Endodermal cell (in vitro differentiated cells): ENCODE measurements at regions not wholly inside any gene's neighbourhood (a gene's known extent, or its start where the extent isn't known, plus 50 kb on each side); places are given as distances from the start of the nearest gene placed in this dataset.

Experiments
- DNase-seq: peaks from one replicate; pipeline ENCODE4 v3.0.0-alpha.2; 2017
- H3K27ac ChIP-seq: 2 replicates; pipeline ENCODE4 v1.5.1; 2013; ENCODE audit warnings: mild to moderate bottlenecking, low read depth, low read length, moderate library complexity
- H3K27me3 ChIP-seq: 2 replicates; pipeline ENCODE4 v1.6.1; 2013; ENCODE audit warnings: mild to moderate bottlenecking, low read length, moderate library complexity; ENCODE audit not compliant: insufficient read depth, control insufficient read depth, poor library complexity, severe bottlenecking
- H3K36me3 ChIP-seq: 2 replicates; pipeline ENCODE4 v1.7.0; 2013; ENCODE audit warnings: mild to moderate bottlenecking, low read length, moderate library complexity; ENCODE audit not compliant: control insufficient read depth, insufficient read depth
- H3K4me1 ChIP-seq: one replicate; pipeline ENCODE4 v1.7.0; 2013; ENCODE audit warnings: low read length; ENCODE audit not compliant: control insufficient read depth, insufficient read depth
- H3K4me3 ChIP-seq: 2 replicates; pipeline ENCODE4 v1.5.1; 2013; ENCODE audit warnings: mild to moderate bottlenecking, low read length, moderate library complexity
- H3K9ac ChIP-seq: 2 replicates; pipeline ENCODE4 v1.6.1; 2013; ENCODE audit warnings: mild to moderate bottlenecking, low read length, moderate library complexity; ENCODE audit not compliant: poor library complexity, severe bottlenecking; ENCODE audit errors: extremely low read depth
- H3K9me3 ChIP-seq: 2 replicates; pipeline ENCODE4 v1.6.1; 2013; ENCODE audit warnings: mild to moderate bottlenecking, low read length, moderate library complexity; ENCODE audit not compliant: control insufficient read depth
- H3K27ac Mint-ChIP-seq: 2 replicates; pipeline ENCODE4 v1.8.0; 2020; ENCODE audit warnings: mixed read lengths
- H3K27me3 Mint-ChIP-seq: 2 replicates; pipeline ENCODE4 v1.8.0; 2021; ENCODE audit warnings: mild to moderate bottlenecking, mixed read lengths; ENCODE audit not compliant: insufficient read depth
- H3K36me3 Mint-ChIP-seq: 2 replicates; pipeline ENCODE4 v1.8.0; 2020; ENCODE audit warnings: low read depth, mixed read lengths
- H3K4me1 Mint-ChIP-seq: 2 replicates; pipeline ENCODE4 v1.8.0; 2020; ENCODE audit warnings: mixed read lengths
- H3K4me3 Mint-ChIP-seq: 2 replicates; pipeline ENCODE4 v1.8.0; 2020; ENCODE audit warnings: mild to moderate bottlenecking, moderate library complexity, mixed read lengths
- H3K9me3 Mint-ChIP-seq: 2 replicates; pipeline ENCODE4 v1.8.0; 2020; ENCODE audit warnings: mild to moderate bottlenecking, mixed read lengths
- WGBS, 2 experiments: methylation state at CpG; one replicate each; pipeline versions ENCODE4 v1.1.5 to v1.1.7; 2013; ENCODE audit warnings: missing lambda C conversion rate in 2 of 2, mixed read lengths in 1 of 2; ENCODE audit not compliant: insufficient coverage in 1 of 2, insufficient read length in 1 of 2; 5-methylcytosine and 5-hydroxymethylcytosine counted together
- TF ChIP-seq, protein P1 (sequence below): fragments of 200-600 bp; sonication (generic); conservative IDR thresholded peaks from 2 replicates; pipeline ENCODE4 v1.5.0; 2021; ENCODE audit warnings: antibody characterized with exemption, mild to moderate bottlenecking

DNA sequence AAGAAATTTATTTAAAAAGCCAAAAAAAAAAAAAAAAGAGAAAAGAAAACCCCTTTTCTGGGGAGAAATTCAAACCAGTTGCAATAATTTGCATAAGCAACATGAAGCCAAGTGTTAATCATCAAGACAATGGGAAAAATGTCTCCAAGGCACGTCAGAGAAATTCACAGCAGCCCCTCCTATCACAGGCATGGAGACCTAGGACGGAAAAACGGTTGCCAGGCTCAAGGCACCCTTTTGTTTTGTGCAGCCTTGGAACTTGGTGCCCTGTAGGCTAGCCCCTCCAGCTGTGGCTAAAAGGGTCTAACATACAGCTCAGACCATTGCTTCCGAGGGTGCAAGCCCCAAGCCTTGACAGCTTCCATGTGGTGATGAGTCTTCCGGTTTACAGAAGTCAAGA is 509.2 kb upstream of the SOX11 start:
- TF ChIP-seq, protein P1, sequence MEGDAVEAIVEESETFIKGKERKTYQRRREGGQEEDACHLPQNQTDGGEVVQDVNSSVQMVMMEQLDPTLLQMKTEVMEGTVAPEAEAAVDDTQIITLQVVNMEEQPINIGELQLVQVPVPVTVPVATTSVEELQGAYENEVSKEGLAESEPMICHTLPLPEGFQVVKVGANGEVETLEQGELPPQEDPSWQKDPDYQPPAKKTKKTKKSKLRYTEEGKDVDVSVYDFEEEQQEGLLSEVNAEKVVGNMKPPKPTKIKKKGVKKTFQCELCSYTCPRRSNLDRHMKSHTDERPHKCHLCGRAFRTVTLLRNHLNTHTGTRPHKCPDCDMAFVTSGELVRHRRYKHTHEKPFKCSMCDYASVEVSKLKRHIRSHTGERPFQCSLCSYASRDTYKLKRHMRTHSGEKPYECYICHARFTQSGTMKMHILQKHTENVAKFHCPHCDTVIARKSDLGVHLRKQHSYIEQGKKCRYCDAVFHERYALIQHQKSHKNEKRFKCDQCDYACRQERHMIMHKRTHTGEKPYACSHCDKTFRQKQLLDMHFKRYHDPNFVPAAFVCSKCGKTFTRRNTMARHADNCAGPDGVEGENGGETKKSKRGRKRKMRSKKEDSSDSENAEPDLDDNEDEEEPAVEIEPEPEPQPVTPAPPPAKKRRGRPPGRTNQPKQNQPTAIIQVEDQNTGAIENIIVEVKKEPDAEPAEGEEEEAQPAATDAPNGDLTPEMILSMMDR: no peak
- Histone ChIP-seq H3K36me3 (no peaks in the 10 kb centered on the region), H3K27me3 (no peaks in the 10 kb centered on the region), H3K4me1 (no peaks in the 10 kb centered on the region), H3K9ac (no peak overlapping the region), H3K27ac (no peak overlapping the region), H3K9me3 (peaks cover 4% of the 10 kb centered on the region), H3K4me3 (no peak overlapping the region)
- Mint-ChIP-seq H3K27ac (no peak overlapping the region), H3K36me3 (no peaks in the 10 kb centered on the region), H3K4me1 (no peaks in the 10 kb centered on the region), H3K27me3 (no peaks in the 10 kb centered on the region), H3K9me3 (peaks cover 9% of the 10 kb centered on the region), H3K4me3 (no peak overlapping the region)
- WGBS, 2 experiments: 85% methylated on average over 5 of the region's 5 CpGs; no CpG with 5 or more reads in 1 of the 2 experiments
- peak; percentile 50 for DNase-seq

DNA sequence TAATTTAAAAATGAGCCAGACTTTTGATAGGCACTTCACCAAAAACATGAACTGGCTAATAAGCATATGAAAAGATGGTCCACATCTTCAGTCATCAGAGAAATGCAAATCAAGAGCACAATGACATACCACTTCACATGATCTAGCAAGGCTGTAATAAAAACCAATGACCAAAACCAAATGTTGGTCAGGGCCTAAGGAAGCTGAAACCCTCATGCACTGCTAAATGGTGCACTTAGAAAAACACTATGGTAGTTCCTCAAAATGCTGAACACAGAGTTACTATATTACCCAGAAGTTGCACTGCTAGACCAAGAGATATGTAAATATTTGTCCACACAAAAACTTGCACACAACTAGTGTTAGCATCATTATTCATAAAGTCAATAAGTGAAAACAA is 504.9 kb upstream of the SOX11 start:
- H3K36me3 ChIP-seq: no peaks in the 10 kb centered on the region
- Mint-ChIP-seq H3K36me3 (no peaks in the 10 kb centered on the region), H3K27ac (no peak overlapping the region), H3K9me3 (peaks cover 9% of the 10 kb centered on the region), H3K4me1 (peaks cover 30% of the 10 kb centered on the region), H3K27me3 (no peaks in the 10 kb centered on the region), H3K4me3 (no peak overlapping the region)
- H3K27me3 ChIP-seq: no peaks in the 10 kb centered on the region
- TF ChIP-seq, protein P1: no peak
- peaks cover 7% of the 10 kb centered on the region for H3K4me1 ChIP-seq
- no peak for DNase-seq
- H3K9me3 ChIP-seq: peaks cover 4% of the 10 kb centered on the region
- no peak overlapping the region for H3K9ac ChIP-seq
- H3K27ac ChIP-seq: no peak overlapping the region
- H3K4me3 ChIP-seq: no peak overlapping the region

DNA sequence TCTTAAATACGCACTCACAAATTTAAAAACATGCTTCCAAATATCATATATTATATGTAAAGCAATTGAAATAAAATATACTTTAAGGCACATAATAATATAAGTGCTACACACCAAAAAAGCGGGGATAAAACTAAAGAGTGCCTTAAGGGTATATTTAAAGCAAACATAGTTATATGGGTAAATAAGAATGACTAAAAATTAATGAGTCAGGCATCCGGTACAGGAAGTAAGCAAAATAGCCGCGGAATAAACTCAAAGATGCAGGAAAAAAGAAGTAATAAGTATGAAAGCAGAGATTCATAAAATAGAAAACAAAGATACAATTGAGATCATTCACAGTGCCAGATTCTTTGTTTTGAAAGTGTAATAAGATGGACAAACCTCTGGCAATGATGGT is 503.5 kb upstream of the SOX11 start:
- Histone ChIP-seq H3K9me3 (peaks cover 4% of the 10 kb centered on the region), H3K27ac (no peak overlapping the region), H3K27me3 (no peaks in the 10 kb centered on the region), H3K4me3 (no peak overlapping the region), H3K9ac (no peak overlapping the region), H3K4me1 (peaks cover 7% of the 10 kb centered on the region), H3K36me3 (no peaks in the 10 kb centered on the region)
- H3K4me3 Mint-ChIP-seq: no peak overlapping the region
- H3K4me1 Mint-ChIP-seq: peaks cover 30% of the 10 kb centered on the region
- H3K27me3 Mint-ChIP-seq: no peaks in the 10 kb centered on the region
- WGBS, 2 experiments: 91 to 100% methylated on average over 3 to 4 of the region's 5 CpGs
- no peak for DNase-seq
- no peak overlapping the region for H3K27ac Mint-ChIP-seq
- no peaks in the 10 kb centered on the region for H3K36me3 Mint-ChIP-seq
- peaks cover 2% of the 10 kb centered on the region for H3K9me3 Mint-ChIP-seq
- TF ChIP-seq, protein P1: no peak
